AG09319 (cell line): ENCODE measurements at regions not wholly inside any gene's neighbourhood (a gene's known extent, or its start where the extent isn't known, plus 50 kb on each side); places are given as distances from the start of the nearest gene placed in this dataset.
"Not testable (repeated sequence)": the region's sequence is repeated elsewhere in the genome, so short reads cannot be mapped to it uniquely, and the experiment has no call there.

ENCODE experiments used
- DNase-seq: peaks from one replicate; pipeline ENCODE4 v3.0.0-alpha.2; 2010; ENCODE audit warnings: low read depth; ENCODE audit errors: extremely low read depth
- CTCF ChIP-seq: IDR thresholded peaks from 2 replicates; pipeline ENCODE4 v1.5.1; 2011; ENCODE audit warnings: low read depth, mild to moderate bottlenecking, inconsistent platforms, low read length, moderate library complexity

- DNase-seq = no peak
- TF ChIP-seq CTCF = no peak
Measured at GRCh38 chr9:96149533-96150280, 152.3 kb downstream of the HSD17B3 start.

GRCh38 chr9:96148634-96149532 lies 153.1 kb downstream of the HSD17B3 start:
- no peak for DNase-seq
- no peak for TF ChIP-seq CTCF

- DNase-seq = not testable (repeated sequence)
Measured at GRCh38 chr9:96147029-96147428, 154.9 kb downstream of the HSD17B3 start.

GRCh38 chr9:96141666-96142065 lies 160.3 kb downstream of the HSD17B3 start:
- no peak for TF ChIP-seq CTCF
- no peak for DNase-seq

GRCh38 chr9:96141128-96141474 lies 160.9 kb downstream of the HSD17B3 start:
- DNase-seq = no peak
- no peak for TF ChIP-seq CTCF

- TF ChIP-seq CTCF = peak; percentile 8; the same call in 1 of the 2 replicates
- DNase-seq = peak; percentile 23
Measured at GRCh38 chr9:96140296-96141127, 161.5 kb downstream of the HSD17B3 start.

- TF ChIP-seq CTCF = no peak
- DNase-seq = peak; percentile 87
Measured at GRCh38 chr9:96139592-96140295, 162.2 kb downstream of the HSD17B3 start.
